GM21528 (cell line): ENCODE measurements at regions not wholly inside any gene's neighbourhood (a gene's known extent, or its start where the extent isn't known, plus 50 kb on each side); places are given as distances from the start of the nearest gene placed in this dataset.
"Not testable (repeated sequence)": the region's sequence is repeated elsewhere in the genome, so short reads cannot be mapped to it uniquely, and the experiment has no call there.

Experiments used
- ATAC-seq: cut with Tn5 transposase; IDR thresholded peaks from one replicate; pipeline ENCODE4 v1.9.1; 2021; ENCODE audit warnings: mild to moderate bottlenecking, moderate library complexity; ENCODE audit not compliant: unreplicated experiment, low FRiP score

DNA sequence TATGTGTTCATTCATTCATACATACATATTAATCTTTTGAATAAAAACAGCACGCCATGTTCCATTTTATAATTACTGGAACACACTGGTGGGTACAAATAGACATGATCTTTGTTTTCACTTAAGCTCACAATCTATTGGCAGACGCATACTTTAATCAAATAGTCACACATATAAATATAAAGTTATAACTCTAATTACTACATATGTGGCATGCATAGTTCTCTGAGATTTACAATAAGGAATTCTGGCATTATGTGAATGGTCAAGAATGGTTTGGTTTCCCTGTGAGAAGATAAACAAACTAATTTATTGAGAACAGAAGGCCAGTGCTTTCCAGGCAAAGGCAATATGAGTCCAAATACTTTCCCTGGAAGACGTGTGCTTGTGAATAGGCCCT lies 576.2 kb downstream of the CDH8 start:
- no peak for ATAC-seq

DNA sequence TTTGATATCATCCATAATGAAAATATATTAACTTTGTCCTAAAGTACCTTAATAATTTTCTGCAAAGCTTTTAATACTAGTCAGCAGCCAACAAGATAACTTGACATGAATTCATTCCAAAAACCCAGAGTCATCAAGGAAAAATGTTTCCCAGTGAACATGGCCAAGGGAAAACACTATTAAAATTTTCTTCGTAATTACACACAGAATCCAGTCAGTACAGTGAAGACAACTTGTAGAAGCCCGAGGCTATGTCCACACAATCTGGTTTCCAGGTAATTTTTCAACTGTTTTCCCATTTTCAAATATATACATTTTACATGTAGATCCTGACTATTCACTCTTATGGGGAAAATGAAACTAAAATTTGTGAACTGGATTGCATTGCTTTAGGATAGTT lies 600.9 kb downstream of the CDH8 start:
- no peak for ATAC-seq

DNA sequence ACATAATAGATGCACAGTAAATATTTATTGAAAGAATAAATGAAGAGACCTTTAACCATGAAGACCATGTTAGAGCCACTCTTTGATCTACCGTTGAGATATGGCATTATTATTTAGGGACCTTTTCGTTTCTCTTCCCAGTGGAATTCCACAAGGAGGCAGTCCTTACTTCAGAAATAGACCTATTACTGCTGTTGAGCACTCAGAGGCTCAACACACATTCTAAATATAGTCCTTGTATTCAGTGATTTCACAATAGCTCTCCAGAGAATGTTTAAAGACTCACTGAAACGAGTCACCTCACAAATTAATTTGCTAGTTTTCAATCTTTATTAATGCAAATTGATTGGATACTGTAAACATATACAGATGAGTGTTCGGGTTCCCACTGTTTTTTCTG lies 603.8 kb downstream of the CDH8 start:
- no peak for ATAC-seq

DNA sequence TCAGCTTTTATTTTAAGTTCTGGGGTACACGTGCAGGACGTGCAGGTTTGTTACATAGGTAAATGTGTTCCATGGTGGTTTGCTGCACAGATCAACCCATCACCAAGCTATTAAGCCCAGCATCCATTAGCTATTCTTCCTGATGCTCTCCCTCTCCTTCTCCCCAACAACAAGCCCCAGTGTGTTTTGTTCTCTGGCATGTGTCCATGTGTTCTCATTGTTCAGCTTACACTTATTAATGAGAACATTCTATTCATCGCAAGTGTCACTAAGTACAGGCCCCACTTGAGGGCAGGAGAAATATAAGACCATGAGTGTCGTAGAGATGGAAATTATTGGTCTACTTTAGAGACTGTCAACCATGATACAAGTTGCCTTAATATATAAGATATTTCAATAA lies 615.1 kb downstream of the CDH8 start:
- no peak for ATAC-seq

DNA sequence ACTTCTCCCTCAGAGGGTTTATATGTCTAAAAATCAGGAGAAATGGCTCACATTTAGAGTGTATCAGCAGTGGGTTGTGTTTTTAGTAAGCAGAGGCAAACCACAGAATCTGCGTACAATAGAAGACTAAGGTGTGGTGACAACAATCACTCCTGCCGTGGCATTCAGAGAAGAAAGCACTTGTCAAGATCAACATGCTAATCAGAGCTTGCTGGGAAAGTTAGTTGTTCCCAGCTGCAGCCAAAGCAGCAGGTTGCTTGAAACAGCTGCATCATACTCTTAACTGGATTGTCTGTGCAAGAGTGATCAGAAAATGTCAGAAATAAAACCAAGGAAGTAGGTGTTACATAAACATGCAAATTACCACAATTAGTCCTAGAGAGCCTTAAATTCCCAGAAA lies 616.4 kb downstream of the CDH8 start:
- ATAC-seq, result no peak

DNA sequence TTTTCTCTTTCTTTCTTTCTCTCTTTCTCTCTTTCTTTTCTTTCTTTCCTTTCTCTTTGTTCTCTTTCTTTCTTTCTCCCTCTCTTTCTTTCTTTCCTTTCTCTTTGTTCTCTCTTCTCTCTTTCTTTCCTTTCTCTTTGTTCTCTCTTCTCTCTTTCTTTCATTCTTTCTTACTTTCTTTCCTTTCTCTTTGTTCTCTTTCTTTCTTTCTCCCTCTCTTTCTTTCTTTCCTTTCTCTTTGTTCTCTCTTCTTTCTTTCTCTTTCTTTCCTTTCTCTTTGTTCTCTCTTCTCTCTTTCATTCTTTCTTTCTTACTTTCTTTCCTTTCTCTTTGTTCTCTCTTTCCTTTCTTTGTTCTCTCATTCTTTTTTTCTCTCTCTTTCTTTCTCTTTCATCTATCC lies 617.4 kb downstream of the CDH8 start:
- ATAC-seq, result not testable (repeated sequence)

DNA sequence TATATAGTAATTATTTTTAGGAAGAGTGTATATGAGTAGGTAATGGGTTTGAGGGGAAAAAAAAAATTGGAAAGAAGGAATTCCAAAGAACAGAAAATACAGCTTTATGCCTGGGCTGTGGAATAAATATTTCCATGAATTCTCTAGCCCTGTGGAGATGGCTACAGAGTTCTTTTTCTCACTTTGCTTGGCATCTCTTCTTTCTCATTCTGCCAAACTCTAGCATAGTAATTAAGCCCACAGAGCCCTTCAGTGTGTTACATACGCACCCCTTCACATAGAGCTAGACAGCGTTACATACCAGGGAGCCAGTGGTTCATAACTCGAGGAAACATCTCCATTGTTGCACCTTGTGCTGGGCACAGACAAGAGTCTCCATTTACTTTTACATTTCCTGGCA lies 621.1 kb downstream of the CDH8 start:
- ATAC-seq, result no peak

DNA sequence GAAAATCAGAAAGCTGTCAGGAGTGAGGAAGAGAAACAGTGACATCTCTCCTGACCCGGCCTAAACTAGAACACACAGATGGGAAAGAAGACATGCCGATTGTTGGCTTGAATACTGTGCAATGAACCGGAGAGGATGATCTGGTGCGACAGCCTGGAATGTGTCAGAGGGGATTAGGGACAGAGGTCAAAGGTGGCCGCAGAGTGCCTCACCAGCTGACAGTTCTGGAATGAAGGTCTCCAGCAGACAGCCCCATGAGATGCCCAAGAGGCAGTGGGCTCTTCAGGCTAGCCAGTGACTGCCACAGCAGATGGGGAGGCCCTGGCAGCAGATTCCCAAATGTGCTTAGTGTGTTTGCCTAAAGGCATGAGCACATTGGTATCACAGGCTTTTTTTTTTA lies 623.2 kb downstream of the CDH8 start:
- ATAC-seq, result no peak

DNA sequence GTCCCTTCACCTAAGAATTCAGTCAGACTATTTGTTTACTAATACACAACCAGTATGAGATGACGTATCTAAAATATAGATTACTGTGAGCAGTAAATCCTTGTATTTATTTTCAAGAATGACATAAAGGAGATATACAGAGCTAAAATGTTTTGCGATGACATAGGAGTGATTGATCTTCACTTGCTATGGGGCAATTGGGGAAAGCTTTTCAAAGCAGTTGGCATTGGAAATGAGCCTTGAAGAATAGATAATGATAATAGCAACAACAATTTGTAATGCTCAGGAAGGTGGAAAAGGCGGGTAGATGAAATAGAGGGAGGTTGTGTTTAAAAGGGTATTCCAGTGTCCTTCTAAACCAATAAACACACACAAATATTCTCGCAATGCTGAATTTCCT lies 623.7 kb downstream of the CDH8 start:
- ATAC-seq, result no peak

DNA sequence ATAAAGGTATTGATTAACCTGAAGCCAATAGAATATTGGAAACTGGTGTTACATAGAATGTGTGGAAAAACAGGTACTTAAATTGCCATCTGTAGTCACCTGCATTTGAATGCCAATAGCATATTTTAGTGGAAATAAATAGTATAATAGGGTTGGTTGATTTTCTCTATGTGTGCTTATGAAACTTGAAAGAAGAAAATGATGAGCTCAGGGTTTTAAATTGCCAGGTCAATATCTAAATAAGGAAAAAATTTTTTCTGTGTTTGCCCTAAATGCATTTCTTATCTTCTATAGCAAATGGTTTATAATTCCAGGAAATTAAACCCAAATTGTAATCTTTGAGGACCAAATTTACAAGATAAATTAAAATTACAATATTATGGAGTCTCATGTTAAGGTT lies 626.6 kb downstream of the CDH8 start:
- ATAC-seq, result no peak

DNA sequence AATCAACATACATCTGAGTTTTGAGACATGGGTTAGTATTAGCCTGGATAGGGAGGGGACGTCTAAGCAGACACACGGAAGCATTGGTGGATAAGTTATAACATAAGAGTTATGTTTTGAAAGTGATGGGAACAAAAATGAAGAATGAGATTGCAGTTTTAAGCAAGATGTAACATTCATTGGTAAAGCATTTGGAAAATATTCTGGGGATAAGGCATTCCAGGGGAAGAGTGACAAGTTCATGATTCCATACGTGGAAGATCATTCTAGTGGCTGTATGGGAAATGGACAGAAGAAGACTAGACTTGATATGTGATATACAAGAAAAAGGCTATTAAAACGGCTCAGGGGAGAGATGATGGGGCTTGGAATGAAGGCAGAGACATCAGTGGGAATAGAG lies 632.9 kb downstream of the CDH8 start:
- no peak for ATAC-seq

DNA sequence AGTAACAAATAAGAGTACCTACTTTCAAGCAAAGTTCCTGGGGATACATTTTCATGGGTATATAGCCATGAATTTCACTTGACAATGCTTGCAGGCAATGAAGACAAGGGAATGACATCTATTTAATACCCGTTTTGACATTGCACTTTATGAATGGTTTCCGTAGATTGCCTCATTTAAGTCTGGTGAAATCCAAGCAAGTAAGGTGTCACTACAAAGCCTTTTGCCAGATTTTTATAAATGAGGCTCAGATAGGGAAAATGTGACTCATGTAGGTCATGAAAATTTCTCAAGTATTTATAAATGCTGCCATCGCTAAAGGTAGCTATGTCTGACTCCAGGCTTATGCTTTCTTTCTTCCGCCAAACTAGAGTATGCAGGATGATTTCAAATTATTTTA lies 644.3 kb downstream of the CDH8 start:
- ATAC-seq, result no peak

DNA sequence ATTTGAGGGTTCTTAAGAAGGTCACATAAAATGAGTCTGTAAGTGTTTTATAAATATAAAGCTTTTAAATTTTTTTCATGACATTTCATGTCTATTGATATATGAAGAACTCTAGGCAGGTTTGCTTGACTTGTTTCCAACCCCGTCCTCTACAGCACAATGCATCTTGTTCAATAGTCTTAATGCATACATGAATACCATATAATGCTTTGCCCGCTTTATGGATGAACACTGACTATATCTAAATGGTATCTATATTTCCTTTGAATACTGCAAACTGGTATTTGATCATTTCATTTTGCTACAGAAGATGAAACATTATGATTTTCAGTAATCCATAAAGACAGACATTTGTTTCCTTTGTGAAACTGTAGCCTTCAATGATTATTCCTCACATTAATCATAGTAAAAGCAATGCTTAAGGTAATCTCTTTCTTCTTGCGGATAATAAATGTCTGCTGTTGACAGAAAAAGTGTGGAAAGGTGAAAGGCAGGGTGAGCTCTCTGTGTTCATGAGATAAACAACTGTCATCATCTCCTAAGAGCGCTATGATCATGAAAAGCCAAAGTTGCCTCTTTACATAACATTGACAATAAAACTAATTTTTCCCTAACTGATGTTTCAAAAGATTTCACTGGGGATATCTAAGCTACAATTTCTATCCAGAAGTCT lies 645.1 kb downstream of the CDH8 start:
- ATAC-seq, result no peak

DNA sequence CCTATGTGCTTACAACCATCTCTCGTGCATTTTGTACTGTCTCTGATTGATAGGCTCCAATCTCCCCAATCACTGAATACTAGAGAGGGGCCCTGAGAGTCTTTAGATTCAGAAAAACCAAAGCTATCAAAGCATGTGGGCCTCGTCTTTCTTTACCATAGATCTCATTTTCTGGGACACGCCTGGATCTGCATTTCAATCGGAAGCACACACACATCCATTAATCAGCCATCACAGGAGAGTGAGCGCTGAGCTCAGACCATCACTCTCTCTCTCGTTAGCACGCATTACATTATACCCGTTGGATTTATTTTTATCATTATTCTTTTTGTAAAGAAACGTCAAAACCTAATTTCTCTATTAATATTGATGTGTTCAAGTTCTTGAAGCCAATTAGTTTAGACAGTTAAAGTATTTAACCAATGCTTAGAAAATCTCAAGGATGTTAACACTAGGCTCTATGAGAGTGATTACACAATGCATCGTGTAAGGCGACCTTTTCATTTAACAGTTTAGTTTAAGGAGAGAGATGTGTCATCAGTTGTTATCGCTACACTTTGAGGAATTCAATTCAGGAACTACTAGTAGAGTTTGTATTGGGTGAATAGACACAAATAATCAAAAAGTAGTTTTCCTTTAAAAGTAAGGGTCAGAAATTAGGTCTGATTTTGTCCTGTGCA lies 650.7 kb downstream of the CDH8 start:
- ATAC-seq, result no peak

DNA sequence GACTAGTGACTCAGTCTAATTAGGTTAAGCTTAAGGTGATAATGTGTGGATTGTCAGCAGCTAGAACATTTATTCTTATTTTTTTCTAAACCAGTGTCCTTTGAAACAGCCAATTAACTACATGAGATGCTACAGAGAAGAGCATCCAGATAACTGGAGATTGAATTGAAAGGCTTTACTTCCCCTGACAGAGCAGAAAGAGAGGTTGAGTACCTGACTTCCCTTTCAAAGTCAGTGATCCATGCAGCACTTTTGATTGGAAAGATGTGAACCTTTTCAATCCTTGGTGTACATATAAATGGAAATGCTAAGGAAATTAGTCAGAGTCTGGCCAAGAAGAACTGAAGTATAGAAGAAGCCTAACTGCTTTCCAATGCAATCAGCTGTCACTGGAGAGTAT lies 653.8 kb downstream of the CDH8 start:
- no peak for ATAC-seq

DNA sequence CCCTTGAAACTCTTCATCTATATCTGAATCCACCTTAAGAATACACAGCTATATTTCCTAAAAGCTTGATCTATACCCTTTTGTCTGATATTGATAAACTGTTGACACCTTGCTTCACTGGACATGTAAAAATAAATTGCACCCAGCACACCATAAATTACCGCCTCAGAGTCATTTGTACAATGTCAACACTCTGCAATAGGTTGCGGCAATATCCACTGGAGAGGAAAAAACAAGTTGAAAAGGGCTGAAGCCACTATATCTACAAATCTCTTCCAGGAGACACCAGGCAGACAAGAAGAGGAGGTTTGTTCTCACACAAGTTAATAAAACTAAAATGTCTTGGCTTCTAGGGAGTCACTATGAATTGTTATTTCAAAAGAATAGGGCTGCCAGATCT lies 656.9 kb downstream of the CDH8 start:
- no peak for ATAC-seq

DNA sequence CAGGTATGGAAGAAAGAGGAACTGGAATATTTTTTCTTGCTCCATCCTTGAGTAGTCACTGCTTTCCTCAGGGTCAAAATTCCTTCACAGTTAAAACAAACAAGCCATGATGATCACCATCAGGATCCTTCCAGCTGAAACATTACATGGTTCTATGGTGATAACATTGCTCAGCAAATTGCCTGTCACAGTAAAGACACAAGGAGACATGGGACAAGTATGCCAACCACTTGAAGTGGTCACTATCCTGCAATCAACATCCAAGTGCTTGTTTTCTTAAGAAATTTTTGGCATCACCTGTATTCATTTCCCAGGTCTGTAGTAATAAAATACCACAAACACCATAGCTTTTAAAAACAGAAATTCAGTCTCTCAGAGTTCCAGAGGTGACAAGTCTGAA lies 662.2 kb downstream of the CDH8 start:
- ATAC-seq, result no peak

DNA sequence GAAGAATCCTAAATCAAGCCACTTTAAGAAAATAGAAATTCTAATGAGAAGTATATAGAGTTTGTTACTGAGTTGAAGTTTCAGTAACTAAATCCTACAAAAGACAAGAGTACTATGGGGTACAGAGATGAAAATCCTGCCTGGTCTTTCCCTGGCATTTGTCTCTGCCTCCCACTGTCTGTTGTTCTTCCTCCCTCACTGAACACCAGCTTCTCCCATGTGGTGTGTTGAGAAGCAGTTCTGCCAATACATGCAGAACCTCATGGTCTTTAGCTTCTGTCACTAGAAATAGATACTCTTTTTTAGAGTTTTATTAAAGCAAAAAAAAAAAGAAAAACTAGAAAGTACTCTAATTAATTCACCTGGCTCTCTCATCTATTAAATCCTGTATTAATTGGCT lies 664.4 kb downstream of the CDH8 start:
- no peak for ATAC-seq

DNA sequence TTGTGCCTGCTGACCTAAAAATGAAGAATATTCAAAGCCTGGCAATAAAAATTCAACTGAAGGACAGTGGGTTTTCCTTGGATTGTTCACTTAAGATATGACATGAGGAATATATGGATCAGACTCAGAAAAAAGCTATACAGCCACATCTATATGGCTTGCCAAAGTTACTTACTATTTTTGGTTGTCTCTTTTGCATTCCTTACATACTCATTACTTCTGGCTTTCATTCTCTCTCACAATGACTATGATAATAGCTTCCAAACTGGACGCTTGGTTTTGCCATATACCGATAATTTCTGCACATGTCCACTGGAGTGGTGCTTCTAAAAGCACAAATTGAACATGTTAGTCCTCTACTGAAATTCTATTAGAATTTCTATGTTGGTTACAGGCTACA lies 664.9 kb downstream of the CDH8 start:
- no peak for ATAC-seq

DNA sequence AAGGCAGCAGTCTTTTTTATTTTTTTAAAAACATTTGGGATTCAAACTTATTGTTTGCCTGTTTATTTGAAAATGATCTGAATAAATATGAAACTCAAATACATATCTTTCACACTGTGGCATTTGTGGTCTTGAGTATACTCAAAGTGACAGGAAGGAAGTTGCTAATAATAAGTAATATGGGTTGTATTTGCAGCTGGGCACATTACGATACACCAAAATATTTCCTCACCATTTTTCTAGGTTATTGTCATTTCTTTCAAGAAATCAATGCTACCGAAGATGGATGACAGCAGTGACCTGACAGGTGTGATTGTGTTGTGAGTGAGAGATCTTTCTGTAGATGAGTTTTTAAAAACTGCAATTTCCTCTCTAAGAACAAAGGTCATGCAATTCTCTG lies 665.7 kb downstream of the CDH8 start:
- ATAC-seq, result no peak

DNA sequence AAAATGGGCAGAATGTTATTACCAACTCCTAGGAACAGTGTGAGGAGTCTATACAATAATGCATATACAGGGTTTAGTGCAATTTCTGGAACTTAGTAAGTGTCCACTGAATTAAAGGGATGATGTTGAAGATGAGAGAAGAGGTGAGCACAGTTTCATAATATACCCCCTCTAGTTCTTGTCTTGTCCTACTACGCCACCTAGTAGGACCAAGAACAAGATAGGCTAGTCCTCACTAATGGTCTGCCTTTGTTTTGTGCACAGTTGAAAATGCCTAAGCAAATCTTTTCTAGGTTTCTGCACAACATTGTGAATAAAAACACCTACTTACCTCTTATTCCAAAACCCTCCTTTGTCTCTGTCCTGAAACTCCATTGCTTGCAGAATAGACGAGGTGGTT lies 670.2 kb downstream of the CDH8 start:
- ATAC-seq, result no peak

DNA sequence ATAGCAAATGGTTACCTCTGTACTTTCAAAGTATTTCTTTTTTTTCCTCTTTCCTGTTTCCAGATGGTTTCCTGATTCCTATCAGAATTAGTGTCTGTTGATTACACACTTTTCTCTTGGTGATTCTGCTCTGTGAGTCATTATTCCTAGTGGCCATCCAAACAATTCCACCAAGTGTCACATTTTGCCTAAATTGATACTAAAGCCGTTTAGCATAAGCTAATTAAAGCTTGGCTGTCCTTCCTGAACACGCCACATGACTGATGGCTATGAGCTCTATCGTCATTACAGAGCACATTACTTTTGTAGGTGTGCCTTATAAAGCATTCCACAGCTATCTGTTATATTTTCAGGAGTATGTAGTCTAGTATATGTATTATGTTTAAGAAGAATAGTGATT lies 671.2 kb downstream of the CDH8 start:
- ATAC-seq, result no peak

DNA sequence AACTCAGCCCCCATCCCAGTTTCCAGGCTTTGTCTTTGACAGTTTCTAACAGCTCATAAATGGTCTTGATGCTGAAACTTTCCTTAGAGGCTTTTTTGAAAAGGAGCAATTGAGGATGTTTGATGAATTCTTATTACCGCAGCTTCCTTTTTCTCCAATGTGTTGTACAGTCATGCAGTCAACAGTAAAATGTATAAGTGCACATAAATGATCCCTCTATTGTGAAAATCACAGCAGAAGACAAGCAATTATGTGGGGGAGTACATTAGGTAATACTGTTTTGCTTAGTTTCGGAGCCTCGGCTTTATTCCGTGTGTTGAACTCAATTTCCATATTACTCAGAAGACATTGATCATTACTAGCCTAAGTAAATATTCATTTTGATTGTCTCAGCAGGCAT lies 673.7 kb downstream of the CDH8 start:
- ATAC-seq, result no peak
